HG03095 (cell line): ENCODE measurements at regions not wholly inside any gene's neighbourhood (a gene's known extent, or its start where the extent isn't known, plus 50 kb on each side); places are given as distances from the start of the nearest gene placed in this dataset.
"Not testable (repeated sequence)": the region's sequence is repeated elsewhere in the genome, so short reads cannot be mapped to it uniquely, and the experiment has no call there.

Source experiments
- ATAC-seq: cut with Tn5 transposase; IDR thresholded peaks from one replicate; pipeline ENCODE4 v1.9.1; 2021; ENCODE audit warnings: moderate library complexity; ENCODE audit not compliant: unreplicated experiment

DNA sequence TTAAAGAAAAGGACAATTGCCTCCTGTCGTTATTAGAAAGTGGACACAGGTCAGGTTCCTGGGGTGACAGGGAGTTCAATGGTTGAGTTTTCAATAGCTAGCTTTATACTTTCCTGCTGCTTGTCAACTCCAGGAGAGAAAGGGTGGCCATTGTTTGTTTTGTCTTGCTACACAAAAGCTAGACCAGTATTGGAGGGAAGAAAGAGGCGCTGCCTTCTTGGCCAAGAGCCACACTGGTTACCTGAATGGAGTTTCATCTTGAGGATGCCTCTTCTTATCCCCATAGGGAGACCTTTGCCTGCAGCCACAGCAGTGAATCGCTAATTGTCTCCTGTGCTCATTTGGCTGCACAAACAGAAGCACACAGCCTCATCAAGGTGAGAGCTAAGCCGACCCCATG lies 279.4 kb upstream of the GRIA1 start:
- ATAC-seq: no peak

DNA sequence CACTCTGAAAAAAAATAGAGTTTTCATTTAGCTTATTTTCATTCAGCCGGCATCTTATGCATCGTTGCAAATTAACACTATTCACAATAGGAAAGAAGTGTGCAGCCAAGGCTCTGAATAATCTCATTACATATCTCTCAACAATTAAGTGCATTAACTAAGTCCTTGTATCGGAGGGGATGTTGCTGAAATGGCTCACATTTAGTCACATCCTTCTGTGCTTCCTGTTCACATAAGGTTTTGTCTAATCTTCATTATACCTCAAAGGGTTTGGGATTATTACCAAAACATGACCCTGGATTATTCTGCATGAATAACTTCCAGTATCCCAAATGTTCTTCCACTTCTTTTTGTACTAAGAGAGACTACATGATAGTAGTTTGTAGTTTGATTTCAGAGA lies 278.0 kb upstream of the GRIA1 start:
- ATAC-seq: no peak

DNA sequence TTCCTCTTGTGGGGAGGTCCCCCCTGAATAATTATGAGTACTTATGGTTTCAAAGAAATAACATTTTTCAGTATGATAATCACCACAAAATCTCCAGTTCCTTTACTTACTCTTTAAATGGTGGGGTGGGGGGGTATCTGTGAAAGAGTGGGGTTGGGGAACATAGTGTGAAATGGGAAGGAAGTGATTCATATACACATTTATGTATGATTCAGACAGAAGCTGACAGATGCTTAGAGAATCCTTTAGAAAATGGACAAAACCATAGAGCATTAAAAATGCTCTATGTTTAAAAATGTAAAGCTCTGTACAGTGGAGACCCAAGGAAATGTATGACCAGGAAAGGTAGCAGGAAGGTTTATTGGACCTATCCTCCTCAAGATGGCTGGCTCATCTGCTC lies 267.5 kb upstream of the GRIA1 start:
- no peak for ATAC-seq

DNA sequence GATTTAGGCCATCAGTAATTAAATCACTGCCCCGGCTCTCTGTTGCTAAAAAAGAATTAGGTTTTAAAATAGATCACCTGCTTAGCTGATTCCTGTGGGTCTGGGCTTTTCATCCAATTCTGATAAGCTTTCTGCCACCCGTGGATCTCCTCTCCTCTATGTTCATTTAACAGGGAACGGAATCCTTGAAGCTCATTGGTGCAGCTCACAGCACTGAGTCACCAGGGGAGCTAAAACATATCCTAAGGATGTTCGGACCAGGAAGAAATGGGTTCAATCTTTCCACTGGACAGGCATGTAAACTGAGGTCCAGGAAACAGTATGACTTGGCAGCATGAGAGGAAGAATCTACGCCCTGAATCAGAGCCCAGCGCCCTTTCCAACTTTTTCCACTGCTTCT lies 267.1 kb upstream of the GRIA1 start:
- no peak for ATAC-seq

DNA sequence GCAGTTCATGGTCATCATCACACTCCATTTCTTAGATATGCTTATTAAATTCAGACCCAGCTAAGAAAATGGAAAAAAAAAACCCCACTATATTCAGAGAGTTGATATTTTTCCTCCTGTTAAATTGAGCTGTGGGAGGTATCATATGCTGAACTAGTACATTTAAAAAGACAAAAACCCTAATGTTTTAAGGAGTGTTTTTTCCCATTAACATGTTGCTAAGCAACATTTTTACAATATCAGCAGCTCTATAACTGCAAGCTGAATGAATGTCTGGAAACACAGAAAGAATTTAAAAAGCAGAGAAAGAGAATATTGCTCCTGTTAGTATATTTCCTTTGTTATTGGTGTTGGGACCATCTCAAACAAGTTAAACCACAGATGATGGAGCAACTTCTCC lies 265.8 kb upstream of the GRIA1 start:
- ATAC-seq: no peak

DNA sequence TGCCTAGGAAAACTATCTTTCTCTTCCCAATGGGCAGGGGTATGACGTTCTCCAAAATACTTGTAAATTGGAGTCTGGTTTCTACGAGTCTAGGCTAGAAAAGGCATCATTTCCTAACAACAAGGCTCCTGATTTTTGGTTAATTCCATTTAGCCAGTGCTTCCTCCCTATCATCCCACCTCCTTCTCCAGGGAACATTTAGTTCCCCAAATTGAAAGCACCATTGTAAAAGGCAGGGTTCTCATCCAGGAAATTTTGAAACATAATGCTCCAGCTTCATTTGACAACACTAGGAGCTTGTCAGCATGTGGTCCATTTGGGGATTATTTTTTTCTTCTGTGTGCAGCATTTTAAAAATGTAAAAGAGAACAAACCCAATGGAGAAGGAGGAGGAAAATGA lies 256.5 kb upstream of the GRIA1 start:
- no peak for ATAC-seq

DNA sequence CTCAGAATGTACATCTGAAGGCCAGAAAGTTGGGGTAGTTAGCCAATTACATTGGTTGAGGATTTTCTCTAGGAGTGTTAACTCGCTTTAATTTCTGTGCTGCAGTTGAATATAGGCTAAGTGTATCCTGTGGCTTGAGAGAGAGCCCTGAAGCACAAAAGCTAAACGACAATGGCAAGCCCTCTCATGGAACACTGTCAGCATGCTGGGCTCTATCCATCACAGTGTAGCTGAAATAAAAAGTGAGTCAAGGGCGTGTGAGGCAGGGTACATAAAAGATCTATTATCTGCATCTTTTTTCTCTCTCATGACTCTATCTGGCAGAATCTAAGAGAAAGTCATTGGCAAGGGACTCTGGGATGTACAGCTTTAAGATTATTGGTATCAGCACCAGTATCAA lies 254.2 kb upstream of the GRIA1 start:
- no peak for ATAC-seq

DNA sequence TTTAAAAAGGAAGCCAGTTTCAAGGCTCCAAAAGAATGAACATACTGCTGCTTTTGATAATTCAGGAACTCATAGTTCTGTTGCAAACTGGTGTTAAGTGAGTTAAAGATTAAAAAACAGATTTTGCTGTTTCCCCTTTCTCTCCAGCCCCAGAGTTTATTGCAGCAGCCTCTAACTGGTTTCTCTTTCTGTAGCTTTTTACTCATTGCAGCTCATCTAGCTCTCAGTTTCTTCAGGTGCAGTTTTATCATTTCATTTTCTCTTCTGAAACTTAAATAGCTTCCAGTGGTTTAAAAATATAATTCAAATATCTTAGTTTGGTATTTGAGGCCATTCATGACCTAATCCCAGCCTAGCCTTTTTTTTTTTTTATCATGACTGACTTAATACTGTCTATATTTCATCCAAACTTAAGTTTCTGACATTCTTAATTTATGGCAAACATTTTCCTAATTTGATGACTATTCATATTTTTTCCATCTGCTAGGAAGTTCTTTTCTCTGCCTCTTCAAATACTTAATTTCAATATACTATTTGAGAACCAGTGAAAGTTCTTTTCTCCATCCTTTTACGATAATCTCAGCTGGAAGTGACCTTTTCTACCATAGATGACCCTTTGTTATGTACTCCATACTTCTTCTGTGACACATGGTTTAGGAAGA lies 252.7 kb upstream of the GRIA1 start:
- peak; percentile 92 for ATAC-seq

DNA sequence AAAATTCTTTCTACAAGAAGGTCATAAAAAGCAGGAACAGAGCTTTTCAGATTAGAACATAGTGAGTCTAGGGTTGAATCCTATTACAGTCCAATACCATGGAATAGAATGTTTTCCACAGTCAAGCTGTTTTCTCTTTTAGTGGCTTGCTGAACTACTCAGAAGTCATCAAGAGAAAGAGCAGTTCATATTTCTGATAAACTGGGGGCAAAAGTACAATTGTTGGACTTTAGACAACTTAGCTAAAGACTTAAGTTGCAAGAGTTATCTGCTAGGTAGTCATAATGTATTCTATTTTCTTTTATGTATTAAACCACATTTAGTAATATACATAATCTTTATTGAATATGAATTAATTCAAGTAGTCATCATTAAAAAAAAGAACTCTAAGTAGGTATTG lies 233.1 kb upstream of the GRIA1 start:
- ATAC-seq: no peak

DNA sequence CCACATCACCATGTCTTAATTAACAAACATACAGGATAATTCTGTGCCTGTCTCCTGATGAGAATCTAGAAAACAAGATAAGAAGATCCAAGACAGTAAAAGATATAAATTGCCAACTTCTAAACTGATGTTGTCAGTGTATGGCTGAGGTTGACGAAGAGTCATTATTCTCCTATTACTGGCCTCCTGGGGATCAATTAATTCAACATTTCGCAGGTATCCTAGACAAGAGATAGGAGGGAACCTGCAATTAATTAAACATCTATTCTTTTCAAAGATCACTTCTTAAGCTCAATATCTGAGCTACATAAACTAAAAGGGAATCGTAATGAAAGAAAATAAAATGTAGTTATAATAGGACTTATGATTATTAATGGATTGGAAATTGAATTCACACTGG lies 232.0 kb upstream of the GRIA1 start:
- ATAC-seq: no peak

DNA sequence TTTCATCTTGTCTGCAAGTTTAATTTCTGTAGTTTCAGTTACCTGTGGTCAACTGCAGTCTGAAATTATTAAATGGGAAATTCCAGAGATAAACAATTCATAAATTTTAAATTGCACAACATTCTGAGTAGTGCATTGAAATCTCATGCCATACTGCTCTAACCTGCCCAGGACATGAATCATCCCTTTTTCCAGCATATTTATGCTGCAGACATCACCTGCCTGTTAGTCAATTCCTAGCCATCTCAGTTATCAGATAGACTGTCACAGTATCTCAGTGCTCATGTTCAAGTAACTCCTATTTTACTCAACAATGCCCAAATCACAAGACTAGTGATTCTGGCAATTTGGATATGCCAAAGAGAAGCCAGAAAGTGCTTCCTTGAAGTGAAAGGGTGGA lies 223.0 kb upstream of the GRIA1 start:
- ATAC-seq: no peak

DNA sequence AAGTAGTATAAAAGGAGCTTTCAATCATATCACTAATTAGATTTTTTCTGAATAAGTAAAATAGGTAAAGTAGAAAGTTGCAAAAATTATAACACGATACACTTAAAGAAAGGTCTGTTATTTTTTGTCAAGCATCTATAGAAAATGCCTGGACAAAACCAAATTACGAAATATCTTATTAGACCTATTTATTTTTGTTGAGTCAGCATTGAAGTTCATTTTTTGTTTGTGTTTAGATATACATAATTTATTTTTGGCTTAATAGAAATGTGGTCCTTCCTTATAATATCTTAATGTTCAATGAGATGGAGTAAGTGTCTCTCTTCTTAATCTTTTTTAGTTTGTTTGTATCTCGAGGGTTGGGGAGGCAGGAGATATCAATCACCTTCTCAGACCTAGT lies 214.8 kb upstream of the GRIA1 start:
- ATAC-seq: no peak

DNA sequence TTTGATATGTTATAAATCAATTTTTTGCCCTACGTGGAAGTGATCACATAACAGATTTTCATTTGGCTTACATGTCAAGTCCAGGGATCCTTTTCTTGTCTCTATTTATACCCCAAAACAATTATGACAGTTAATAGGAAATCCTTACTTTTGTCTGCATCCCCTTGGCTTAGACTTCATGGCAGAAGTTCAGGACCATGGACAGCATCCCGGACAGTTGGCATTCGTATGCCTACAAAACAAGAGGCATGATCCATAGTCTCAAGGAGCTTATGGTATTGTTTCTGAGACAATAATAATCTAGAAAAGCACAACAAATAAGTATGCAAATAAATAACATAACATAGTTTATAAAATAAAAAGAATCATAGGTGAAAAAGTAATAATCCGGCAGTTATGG lies 214.3 kb upstream of the GRIA1 start:
- no peak for ATAC-seq

DNA sequence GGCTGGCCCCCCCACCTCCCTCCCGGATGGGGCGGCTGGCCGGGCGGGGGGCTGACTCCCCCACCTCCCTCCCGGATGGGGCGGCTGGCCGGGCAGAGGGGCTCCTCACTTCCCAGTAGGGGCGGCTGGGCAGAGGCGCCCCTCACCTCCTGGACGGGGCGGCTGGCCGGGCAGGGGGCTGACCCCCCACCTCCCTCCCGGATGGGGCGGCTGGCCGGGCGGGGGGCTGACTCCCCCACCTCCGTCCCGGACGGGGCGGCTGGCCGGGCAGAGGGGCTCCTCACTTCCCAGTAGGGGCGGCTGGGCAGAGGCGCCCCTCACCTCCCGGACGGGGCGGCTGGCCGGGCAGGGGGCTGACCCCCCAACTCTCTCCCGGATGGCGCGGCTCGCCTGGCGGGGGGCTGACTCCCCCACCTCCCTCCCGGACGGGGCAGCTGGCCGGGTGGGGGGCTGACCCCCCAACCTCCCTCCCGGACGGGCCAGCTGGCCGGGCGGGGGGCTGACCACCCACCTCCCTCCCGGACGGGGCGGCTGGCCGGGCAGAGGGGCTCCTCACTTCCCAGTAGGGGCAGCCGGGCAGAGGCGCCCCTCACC lies 194.1 kb upstream of the GRIA1 start:
- ATAC-seq: not testable (repeated sequence)

DNA sequence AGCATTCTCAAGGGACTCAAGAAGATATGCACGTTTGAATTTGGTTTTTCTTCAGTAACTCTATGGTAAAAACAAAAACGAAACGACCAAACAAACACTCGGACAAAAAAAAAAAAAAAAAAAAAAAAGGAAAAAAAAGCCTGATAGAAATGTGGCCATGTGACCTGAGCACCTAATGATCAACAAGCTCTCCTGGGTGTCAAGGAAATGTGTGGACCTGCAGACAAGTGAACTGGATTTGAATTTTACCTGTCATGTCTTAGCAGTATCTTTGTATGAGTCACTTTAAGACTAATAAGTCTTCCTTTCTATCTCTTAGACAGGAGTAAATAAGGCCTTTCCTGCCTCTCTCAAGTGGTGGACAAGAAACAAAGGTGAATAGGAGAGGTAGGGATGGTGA lies 190.6 kb upstream of the GRIA1 start:
- ATAC-seq: no peak

DNA sequence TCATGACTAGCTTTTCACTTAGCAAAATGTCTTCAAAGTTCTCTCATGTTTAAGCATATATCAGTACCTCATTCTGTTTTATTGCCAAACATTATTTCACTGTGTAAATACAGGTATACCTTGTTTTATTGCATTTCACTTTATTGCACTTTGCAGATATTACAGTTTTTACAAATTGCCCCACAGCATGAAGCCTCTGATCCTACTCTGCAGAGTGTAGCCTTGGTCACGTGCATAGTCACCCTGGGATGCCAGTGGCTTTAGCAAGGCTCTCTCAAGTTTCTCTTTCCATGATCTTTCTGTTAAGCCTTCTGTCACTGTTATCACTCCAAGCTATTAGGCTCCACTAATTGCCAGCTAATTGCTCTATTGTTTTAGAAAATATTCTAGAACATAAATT lies 182.2 kb upstream of the GRIA1 start:
- no peak for ATAC-seq

DNA sequence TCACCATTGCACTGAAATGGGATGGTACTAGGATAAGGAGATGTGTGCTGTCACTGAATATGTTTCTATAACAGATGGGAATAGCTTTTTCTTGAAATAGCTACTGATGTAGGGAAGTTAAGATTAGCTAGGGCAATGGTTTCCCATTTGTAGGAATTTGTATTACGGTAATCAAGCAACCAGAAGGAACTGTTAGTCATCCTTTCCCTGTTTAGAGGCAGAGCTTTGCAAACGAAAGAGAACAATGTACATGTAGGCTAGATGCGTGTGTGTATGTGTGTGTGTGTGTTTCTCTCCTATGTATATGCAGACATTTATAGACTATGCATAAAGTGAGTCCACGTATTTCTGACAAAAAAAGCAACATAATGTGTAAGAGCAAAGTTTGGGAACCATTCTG lies 171.9 kb upstream of the GRIA1 start:
- no peak for ATAC-seq

DNA sequence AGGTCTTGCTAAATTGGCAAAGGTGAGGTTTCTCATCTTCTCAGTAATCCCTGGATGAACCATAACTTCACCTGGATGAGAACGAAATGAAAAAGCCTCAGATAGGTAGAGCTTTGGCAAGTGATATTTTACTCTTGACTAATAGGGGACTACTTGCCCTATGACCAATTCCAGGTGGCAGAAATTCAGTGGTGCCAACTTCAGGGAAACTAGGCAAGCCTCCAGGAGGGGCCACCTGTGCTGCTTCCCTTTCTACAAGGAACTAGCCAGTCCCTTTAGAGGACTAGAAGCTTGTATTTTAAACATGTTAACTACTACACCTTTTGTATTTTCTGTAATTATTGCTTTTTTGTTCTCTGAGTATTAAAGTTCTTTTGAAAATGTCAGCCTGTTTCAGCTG lies 169.0 kb upstream of the GRIA1 start:
- ATAC-seq: no peak

DNA sequence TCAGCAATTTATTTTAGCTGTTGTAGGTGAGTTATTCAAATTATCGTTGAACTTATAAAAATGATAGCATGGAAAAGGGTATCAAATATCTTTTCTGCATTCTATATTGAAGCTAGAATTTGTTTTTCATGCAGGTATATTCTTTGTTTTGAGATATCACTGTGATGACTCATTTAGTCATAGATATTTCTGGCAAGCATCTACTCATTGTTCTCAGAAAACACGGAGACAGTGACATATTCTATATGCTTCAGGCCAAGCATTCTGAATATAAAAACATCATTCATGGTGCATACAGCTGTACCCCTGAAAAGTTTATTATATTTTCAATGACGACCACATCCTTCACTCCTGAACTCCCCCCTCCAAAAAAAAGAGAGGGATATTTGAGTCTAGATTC lies 150.3 kb upstream of the GRIA1 start:
- ATAC-seq: no peak

DNA sequence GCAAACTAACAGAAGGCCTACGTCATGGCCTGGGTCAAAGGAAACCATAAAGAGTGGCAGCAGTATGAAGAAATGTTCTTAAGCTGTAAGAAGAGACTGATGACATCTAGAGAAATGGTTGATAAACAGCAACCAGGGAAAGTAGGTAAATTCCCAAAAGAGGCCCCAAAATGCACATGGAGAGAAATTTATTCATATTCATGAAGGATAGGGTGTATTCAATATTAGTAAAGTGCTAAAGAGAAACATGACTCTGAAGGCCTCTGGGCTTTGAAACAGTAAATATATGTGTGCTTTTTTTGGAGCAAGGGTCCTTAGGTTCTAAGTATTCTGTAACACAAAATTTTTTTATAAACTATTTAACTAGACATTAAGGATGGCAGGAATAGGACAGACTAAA lies 149.7 kb upstream of the GRIA1 start:
- no peak for ATAC-seq

DNA sequence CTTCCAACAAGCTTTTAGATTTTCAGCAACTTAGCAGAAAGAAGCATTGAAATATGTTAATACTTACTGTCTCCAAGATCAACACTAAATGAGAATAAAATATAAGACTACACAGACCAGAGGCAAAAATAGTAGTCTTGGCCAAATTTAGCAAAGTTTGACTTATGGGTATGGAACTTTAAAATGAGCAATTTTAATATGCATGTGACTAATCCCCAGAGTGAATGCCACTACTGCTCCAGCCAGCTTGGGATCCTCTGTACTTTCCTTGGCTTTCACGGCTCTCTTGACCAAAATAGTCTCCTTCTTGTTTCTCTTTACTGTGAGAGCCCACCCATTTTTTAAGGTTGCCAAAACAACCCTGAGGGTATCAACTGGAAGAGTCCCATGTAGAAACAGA lies 148.0 kb upstream of the GRIA1 start:
- ATAC-seq: no peak

DNA sequence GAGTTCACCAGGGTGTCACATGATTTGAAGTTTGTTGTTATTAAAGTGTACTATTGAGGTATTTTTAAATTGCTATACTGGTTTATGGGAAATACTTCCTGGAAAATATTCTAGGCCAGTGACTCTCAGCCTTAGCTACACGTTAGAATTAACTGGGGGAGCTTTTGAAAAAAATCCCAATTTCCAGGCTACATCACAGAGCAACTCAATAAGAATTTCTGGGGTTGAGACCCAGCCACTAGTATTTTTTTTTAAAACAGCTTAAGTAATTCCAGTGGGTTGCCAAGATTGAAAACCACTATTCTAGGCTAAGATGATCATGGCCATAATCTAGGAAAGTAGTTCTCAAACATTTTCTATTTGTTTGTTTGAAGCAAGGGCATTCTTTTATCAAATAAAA lies 142.9 kb upstream of the GRIA1 start:
- no peak for ATAC-seq

DNA sequence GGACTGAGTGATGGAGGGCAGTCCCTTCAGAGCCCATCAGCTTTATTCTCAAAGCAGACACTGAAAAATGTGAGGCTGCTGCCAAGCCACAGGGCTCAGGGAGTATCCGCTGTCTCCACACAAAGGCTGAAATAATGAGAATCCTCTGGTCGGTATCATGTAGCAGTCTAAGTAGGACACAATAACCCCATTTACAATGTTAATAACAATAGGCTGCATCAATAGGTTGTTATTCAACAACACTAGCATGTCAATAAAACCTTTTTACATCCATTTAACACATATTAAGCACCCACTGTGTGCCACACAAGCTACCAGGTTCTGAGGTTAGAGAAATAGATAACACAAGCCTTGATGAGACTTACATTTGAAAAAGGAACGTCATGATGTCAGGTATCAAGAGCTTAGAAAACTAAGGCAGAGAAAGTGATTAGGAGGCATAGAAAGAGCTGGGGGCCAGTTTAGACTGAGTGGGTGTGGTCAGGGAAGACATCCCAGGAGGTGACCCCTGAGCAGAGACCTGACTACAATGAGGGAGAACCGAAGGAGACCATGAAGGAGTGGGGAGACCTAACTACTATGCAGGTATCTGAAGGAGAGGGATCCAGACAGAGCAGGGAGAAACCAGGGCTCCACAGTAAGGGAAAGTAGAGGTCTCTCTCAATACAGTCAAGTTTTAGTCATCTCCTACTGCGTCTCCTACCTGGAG lies 140.1 kb upstream of the GRIA1 start:
- ATAC-seq: no peak
